ENCODE measurements at regions not wholly inside any gene's neighbourhood (a gene's known extent, or its start where the extent isn't known, plus 50 kb on each side); places are given as distances from the start of the nearest gene placed in this dataset.

- TF ChIP-seq IKZF1 (conservative IDR thresholded peaks at IDR 0.05) = 0 out of 2 replicates have a peak, but pooled peaks have one; percentile 26
- no peak for TF ChIP-seq NFXL1 (IDR thresholded peaks at IDR 0.05; ENCODE audit: borderline replicate concordance)
- TF ChIP-seq, protein P1, sequence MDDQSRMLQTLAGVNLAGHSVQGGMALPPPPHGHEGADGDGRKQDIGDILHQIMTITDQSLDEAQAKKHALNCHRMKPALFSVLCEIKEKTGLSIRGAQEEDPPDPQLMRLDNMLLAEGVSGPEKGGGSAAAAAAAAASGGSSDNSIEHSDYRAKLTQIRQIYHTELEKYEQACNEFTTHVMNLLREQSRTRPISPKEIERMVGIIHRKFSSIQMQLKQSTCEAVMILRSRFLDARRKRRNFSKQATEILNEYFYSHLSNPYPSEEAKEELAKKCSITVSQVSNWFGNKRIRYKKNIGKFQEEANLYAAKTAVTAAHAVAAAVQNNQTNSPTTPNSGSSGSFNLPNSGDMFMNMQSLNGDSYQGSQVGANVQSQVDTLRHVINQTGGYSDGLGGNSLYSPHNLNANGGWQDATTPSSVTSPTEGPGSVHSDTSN (IDR thresholded peaks at IDR 0.05; ENCODE audit: insufficient replicate concordance, low read depth, low read length) = no peak
- TF ChIP-seq MXI1 (IDR thresholded peaks at IDR 0.05; ENCODE audit: low read depth, low read length) = no peak
- TF ChIP-seq, protein P2, sequence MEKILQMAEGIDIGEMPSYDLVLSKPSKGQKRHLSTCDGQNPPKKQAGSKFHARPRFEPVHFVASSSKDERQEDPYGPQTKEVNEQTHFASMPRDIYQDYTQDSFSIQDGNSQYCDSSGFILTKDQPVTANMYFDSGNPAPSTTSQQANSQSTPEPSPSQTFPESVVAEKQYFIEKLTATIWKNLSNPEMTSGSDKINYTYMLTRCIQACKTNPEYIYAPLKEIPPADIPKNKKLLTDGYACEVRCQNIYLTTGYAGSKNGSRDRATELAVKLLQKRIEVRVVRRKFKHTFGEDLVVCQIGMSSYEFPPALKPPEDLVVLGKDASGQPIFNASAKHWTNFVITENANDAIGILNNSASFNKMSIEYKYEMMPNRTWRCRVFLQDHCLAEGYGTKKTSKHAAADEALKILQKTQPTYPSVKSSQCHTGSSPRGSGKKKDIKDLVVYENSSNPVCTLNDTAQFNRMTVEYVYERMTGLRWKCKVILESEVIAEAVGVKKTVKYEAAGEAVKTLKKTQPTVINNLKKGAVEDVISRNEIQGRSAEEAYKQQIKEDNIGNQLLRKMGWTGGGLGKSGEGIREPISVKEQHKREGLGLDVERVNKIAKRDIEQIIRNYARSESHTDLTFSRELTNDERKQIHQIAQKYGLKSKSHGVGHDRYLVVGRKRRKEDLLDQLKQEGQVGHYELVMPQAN (conservative IDR thresholded peaks at IDR 0.05) = no peak
- TF ChIP-seq, protein P3, sequence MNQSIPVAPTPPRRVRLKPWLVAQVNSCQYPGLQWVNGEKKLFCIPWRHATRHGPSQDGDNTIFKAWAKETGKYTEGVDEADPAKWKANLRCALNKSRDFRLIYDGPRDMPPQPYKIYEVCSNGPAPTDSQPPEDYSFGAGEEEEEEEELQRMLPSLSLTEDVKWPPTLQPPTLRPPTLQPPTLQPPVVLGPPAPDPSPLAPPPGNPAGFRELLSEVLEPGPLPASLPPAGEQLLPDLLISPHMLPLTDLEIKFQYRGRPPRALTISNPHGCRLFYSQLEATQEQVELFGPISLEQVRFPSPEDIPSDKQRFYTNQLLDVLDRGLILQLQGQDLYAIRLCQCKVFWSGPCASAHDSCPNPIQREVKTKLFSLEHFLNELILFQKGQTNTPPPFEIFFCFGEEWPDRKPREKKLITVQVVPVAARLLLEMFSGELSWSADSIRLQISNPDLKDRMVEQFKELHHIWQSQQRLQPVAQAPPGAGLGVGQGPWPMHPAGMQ (IDR thresholded peaks at IDR 0.05; ENCODE audit: borderline replicate concordance) = no peak
- TF ChIP-seq BACH1 (IDR thresholded peaks at IDR 0.05; ENCODE audit: borderline replicate concordance) = no peak
- TF ChIP-seq, protein P4, sequence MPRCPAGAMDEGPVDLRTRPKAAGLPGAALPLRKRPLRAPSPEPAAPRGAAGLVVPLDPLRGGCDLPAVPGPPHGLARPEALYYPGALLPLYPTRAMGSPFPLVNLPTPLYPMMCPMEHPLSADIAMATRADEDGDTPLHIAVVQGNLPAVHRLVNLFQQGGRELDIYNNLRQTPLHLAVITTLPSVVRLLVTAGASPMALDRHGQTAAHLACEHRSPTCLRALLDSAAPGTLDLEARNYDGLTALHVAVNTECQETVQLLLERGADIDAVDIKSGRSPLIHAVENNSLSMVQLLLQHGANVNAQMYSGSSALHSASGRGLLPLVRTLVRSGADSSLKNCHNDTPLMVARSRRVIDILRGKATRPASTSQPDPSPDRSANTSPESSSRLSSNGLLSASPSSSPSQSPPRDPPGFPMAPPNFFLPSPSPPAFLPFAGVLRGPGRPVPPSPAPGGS (IDR thresholded peaks at IDR 0.05; ENCODE audit: borderline replicate concordance, insufficient read depth, low read depth, low read length, poor library complexity, severe bottlenecking) = no peak
- 0 out of 2 replicates have a peak, but pooled peaks have one; percentile 37 for TF ChIP-seq ZNF217 (IDR thresholded peaks at IDR 0.05)
- TF ChIP-seq EP300 (IDR thresholded peaks at IDR 0.05; ENCODE audit: borderline replicate concordance in 1 of 2, control insufficient read depth in 1 of 2, low read depth in 2 of 2, low read length in 2 of 2) = no peak
- no peak for TF ChIP-seq LARP7 (IDR thresholded peaks at IDR 0.05)
- TF ChIP-seq ETV6 (conservative IDR thresholded peaks at IDR 0.05 in 1 of 2, IDR thresholded peaks at IDR 0.05 in 1 of 2; ENCODE audit: borderline replicate concordance in 1 of 2, low read depth in 1 of 2) = peak in 1 of 2 experiments; percentile 24; a peak in 1 of 4 replicates
- no peak for TF ChIP-seq ASH2L (IDR thresholded peaks at IDR 0.05; ENCODE audit: borderline replicate concordance, low read depth)
- TF ChIP-seq TCF7 (IDR thresholded peaks at IDR 0.05; ENCODE audit: borderline replicate concordance) = 0 out of 2 replicates have a peak, but pooled peaks have one; percentile 19
- no peak for TF ChIP-seq BCLAF1 (IDR thresholded peaks at IDR 0.05)
- TF ChIP-seq NFIC (IDR thresholded peaks at IDR 0.05; ENCODE audit: low read depth, low read length) = peak; percentile 47; the same call in 1 of the 2 replicates
- TF ChIP-seq POLR2AphosphoS5 (IDR thresholded peaks at IDR 0.05; ENCODE audit: low read length) = no peak
- TF ChIP-seq, protein P5, sequence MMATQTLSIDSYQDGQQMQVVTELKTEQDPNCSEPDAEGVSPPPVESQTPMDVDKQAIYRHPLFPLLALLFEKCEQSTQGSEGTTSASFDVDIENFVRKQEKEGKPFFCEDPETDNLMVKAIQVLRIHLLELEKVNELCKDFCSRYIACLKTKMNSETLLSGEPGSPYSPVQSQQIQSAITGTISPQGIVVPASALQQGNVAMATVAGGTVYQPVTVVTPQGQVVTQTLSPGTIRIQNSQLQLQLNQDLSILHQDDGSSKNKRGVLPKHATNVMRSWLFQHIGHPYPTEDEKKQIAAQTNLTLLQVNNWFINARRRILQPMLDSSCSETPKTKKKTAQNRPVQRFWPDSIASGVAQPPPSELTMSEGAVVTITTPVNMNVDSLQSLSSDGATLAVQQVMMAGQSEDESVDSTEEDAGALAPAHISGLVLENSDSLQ (IDR thresholded peaks at IDR 0.05) = no peak
These were observed 394.5 kb upstream of the CFAP20DC start (continued) for GRCh38 chr3:59444294-59444671.
